Mesendoderm (in vitro differentiated cells): ENCODE measurements at regions not wholly inside any gene's neighbourhood (a gene's known extent, or its start where the extent isn't known, plus 50 kb on each side); places are given as distances from the start of the nearest gene placed in this dataset.

Source experiments
- DNase-seq: peaks from one replicate; pipeline ENCODE4 v3.0.0; 2013
- H2AK5ac ChIP-seq: 2 replicates; pipeline ENCODE4 v1.6.1; 2013; ENCODE audit warnings: low read length, inconsistent platforms
- H2BK120ac ChIP-seq: 2 replicates; pipeline ENCODE4 v1.6.1; 2013; ENCODE audit warnings: low read depth, mild to moderate bottlenecking, low read length, moderate library complexity, mixed read lengths
- H2BK15ac ChIP-seq: replicated peaks from 2 replicates; pipeline ENCODE4 v1.6.1; 2013; ENCODE audit warnings: low read depth, mild to moderate bottlenecking, moderate library complexity
- H2BK5ac ChIP-seq: 2 replicates; pipeline ENCODE4 v1.6.1; 2013; ENCODE audit warnings: low read length, inconsistent platforms
- H3K18ac ChIP-seq: 2 replicates; pipeline ENCODE4 v1.6.1; 2013; ENCODE audit warnings: mild to moderate bottlenecking, low read length, mixed read lengths
- H3K23ac ChIP-seq: one replicate; pipeline ENCODE4 v1.6.1; 2013; ENCODE audit warnings: low read length
- H3K27ac ChIP-seq: 2 replicates; pipeline ENCODE4 v1.5.1; 2013; ENCODE audit warnings: low read depth, mild to moderate bottlenecking, inconsistent platforms, low read length, moderate library complexity
- H3K27me3 ChIP-seq: 2 replicates; pipeline ENCODE4 v1.6.1; 2013; ENCODE audit warnings: low read length, control low read depth, mild to moderate bottlenecking, inconsistent platforms; ENCODE audit not compliant: insufficient read depth, poor library complexity
- H3K36me3 ChIP-seq: 2 replicates; pipeline ENCODE4 v1.6.1; 2013; ENCODE audit warnings: low read length, inconsistent platforms; ENCODE audit not compliant: control insufficient read depth, insufficient read depth
- H3K4ac ChIP-seq: one replicate; pipeline ENCODE4 v1.6.1; 2013; ENCODE audit warnings: low read depth, mild to moderate bottlenecking, low read length, moderate library complexity
- H3K4me1 ChIP-seq: 2 replicates; pipeline ENCODE4 v1.6.1; 2013; ENCODE audit warnings: low read depth, low read length, inconsistent platforms; ENCODE audit not compliant: control insufficient read depth
- H3K4me2 ChIP-seq: 2 replicates; pipeline ENCODE4 v1.6.1; 2013; ENCODE audit warnings: low read length
- H3K4me3 ChIP-seq: 2 replicates; pipeline ENCODE4 v1.5.1; 2013; ENCODE audit warnings: mild to moderate bottlenecking, low read length
- H3K56ac ChIP-seq: one replicate; pipeline ENCODE4 v1.6.1; 2013; ENCODE audit warnings: low read length
- H3K79me1 ChIP-seq: 2 replicates; pipeline ENCODE4 v1.6.1; 2013; ENCODE audit warnings: low read length, inconsistent platforms
- H3K79me2 ChIP-seq: 2 replicates; pipeline ENCODE4 v1.6.1; 2013; ENCODE audit warnings: mild to moderate bottlenecking, low read length; ENCODE audit not compliant: control insufficient read depth, insufficient read depth
- H3K9ac ChIP-seq: 2 replicates; pipeline ENCODE4 v1.6.1; 2013; ENCODE audit warnings: low read length, inconsistent platforms
- H4K5ac ChIP-seq: one replicate; pipeline ENCODE4 v1.6.1; 2013; ENCODE audit warnings: low read length
- H4K8ac ChIP-seq: one replicate; pipeline ENCODE4 v1.6.1; 2013; ENCODE audit warnings: low read depth, mild to moderate bottlenecking, control low read depth, low read length, moderate library complexity
- WGBS: extraction: QIAGEN DNeasy Blood & Tissue Kit; methylation state at CpG from one replicate; pipeline ENCODE4 v1.1.7; 2013; ENCODE audit warnings: low lambda C conversion rate, missing lambda C conversion rate; ENCODE audit not compliant: insufficient coverage; ENCODE audit errors: extremely low coverage; 5-methylcytosine and 5-hydroxymethylcytosine counted together

- H3K56ac ChIP-seq, result no peak overlapping the region
- no peak overlapping the region for H3K4me2 ChIP-seq
- DNase-seq, result no peak
- no peaks in the 10 kb centered on the region for H3K4me1 ChIP-seq
- no peak overlapping the region for H2AK5ac ChIP-seq
- H3K36me3 ChIP-seq, result no peaks in the 10 kb centered on the region
- WGBS, result no CpG with 5 or more reads among the region's 12 CpGs
- no peak overlapping the region for H3K27ac ChIP-seq
- H4K5ac ChIP-seq, result no peak overlapping the region
- no peak overlapping the region for H4K8ac ChIP-seq
- H2BK5ac ChIP-seq, result no peak overlapping the region
- H3K9ac ChIP-seq, result no peak overlapping the region
- no peak overlapping the region for H3K18ac ChIP-seq
- H3K79me1 ChIP-seq, result no peaks in the 10 kb centered on the region
- H3K4ac ChIP-seq, result no peak overlapping the region
- H3K27me3 ChIP-seq, result no peaks in the 10 kb centered on the region
- no peak overlapping the region for H3K23ac ChIP-seq
- no peak overlapping the region for H3K4me3 ChIP-seq
- no peak overlapping the region for H2BK120ac ChIP-seq
- no peak overlapping the region for H2BK15ac ChIP-seq
- no peaks in the 10 kb centered on the region for H3K79me2 ChIP-seq
Measured at GRCh38 chr1:29506678-29507225, 270.4 kb downstream of the PTPRU start.

GRCh38 chr1:29505532-29506220 lies 269.4 kb downstream of the PTPRU start:
- Histone ChIP-seq H4K5ac (no peak overlapping the region), H3K18ac (no peak overlapping the region), H3K56ac (no peak overlapping the region), H3K27ac (no peak overlapping the region), H3K79me2 (no peaks in the 10 kb centered on the region), H2BK15ac (no peak overlapping the region), H3K4me2 (no peak overlapping the region), H2AK5ac (no peak overlapping the region), H3K4me3 (no peak overlapping the region), H3K4ac (no peak overlapping the region), H4K8ac (no peak overlapping the region), H3K9ac (no peak overlapping the region), H2BK5ac (no peak overlapping the region), H3K27me3 (no peaks in the 10 kb centered on the region), H3K36me3 (no peaks in the 10 kb centered on the region), H2BK120ac (no peak overlapping the region), H3K4me1 (no peaks in the 10 kb centered on the region), H3K23ac (no peak overlapping the region), H3K79me1 (no peaks in the 10 kb centered on the region)
- DNase-seq, result no peak
- WGBS, result no CpG with 5 or more reads among the region's 10 CpGs

GRCh38 chr1:29504709-29505410 lies 268.5 kb downstream of the PTPRU start:
- no peaks in the 10 kb centered on the region for H3K36me3 ChIP-seq
- H3K27ac ChIP-seq, result no peak overlapping the region
- H3K4me3 ChIP-seq, result no peak overlapping the region
- H3K4me2 ChIP-seq, result no peak overlapping the region
- H4K8ac ChIP-seq, result no peak overlapping the region
- no peaks in the 10 kb centered on the region for H3K79me2 ChIP-seq
- no peak overlapping the region for H3K18ac ChIP-seq
- no peak overlapping the region for H3K56ac ChIP-seq
- H3K79me1 ChIP-seq, result no peaks in the 10 kb centered on the region
- WGBS, result no CpG with 5 or more reads among the region's 8 CpGs
- no peaks in the 10 kb centered on the region for H3K27me3 ChIP-seq
- H3K9ac ChIP-seq, result no peak overlapping the region
- no peak overlapping the region for H3K4ac ChIP-seq
- H2AK5ac ChIP-seq, result no peak overlapping the region
- no peak overlapping the region for H2BK15ac ChIP-seq
- no peak overlapping the region for H2BK5ac ChIP-seq
- H3K23ac ChIP-seq, result no peak overlapping the region
- H4K5ac ChIP-seq, result no peak overlapping the region
- no peak overlapping the region for H2BK120ac ChIP-seq
- DNase-seq, result no peak
- no peaks in the 10 kb centered on the region for H3K4me1 ChIP-seq

- Histone ChIP-seq H3K27me3 (no peaks in the 10 kb centered on the region), H3K4me1 (no peaks in the 10 kb centered on the region), H3K36me3 (no peaks in the 10 kb centered on the region), H3K56ac (no peak overlapping the region), H3K4me3 (no peak overlapping the region), H4K8ac (no peak overlapping the region), H3K18ac (no peak overlapping the region), H2AK5ac (no peak overlapping the region), H4K5ac (no peak overlapping the region), H3K27ac (no peak overlapping the region), H3K9ac (no peak overlapping the region), H3K4me2 (no peak overlapping the region), H3K4ac (no peak overlapping the region), H2BK5ac (no peak overlapping the region), H3K79me1 (no peaks in the 10 kb centered on the region), H3K23ac (no peak overlapping the region), H2BK15ac (no peak overlapping the region), H3K79me2 (no peaks in the 10 kb centered on the region), H2BK120ac (no peak overlapping the region)
- DNase-seq, result no peak
- no CpG with 5 or more reads among the region's 4 CpGs for WGBS
Measured at GRCh38 chr1:29504196-29504595, 267.9 kb downstream of the PTPRU start.

- H3K9ac ChIP-seq, result no peak overlapping the region
- H3K79me1 ChIP-seq, result no peaks in the 10 kb centered on the region
- no peak overlapping the region for H3K23ac ChIP-seq
- no peak for DNase-seq
- no peaks in the 10 kb centered on the region for H3K36me3 ChIP-seq
- H3K4me1 ChIP-seq, result no peaks in the 10 kb centered on the region
- no peak overlapping the region for H3K4me2 ChIP-seq
- no peak overlapping the region for H2BK5ac ChIP-seq
- no peaks in the 10 kb centered on the region for H3K79me2 ChIP-seq
- no peak overlapping the region for H3K27ac ChIP-seq
- H2BK120ac ChIP-seq, result no peak overlapping the region
- no peak overlapping the region for H3K18ac ChIP-seq
- no peak overlapping the region for H3K4ac ChIP-seq
- no peak overlapping the region for H3K4me3 ChIP-seq
- H4K5ac ChIP-seq, result no peak overlapping the region
- H4K8ac ChIP-seq, result no peak overlapping the region
- no peak overlapping the region for H2AK5ac ChIP-seq
- no peak overlapping the region for H2BK15ac ChIP-seq
- WGBS, result no CpG with 5 or more reads among the region's 12 CpGs
- no peak overlapping the region for H3K56ac ChIP-seq
- H3K27me3 ChIP-seq, result no peaks in the 10 kb centered on the region
Measured at GRCh38 chr1:29502911-29503840, 266.9 kb downstream of the PTPRU start.
